CD4-positive, alpha-beta T cell treated with Interleukin-10 for 1 hour (primary cell): ENCODE measurements at regions not wholly inside any gene's neighbourhood (a gene's known extent, or its start where the extent isn't known, plus 50 kb on each side); places are given as distances from the start of the nearest gene placed in this dataset.
"Not testable (repeated sequence)": the region's sequence is repeated elsewhere in the genome, so short reads cannot be mapped to it uniquely, and the experiment has no call there.

Experiments used
- DNase-seq: peaks from one replicate; pipeline ENCODE4 v3.0.0-alpha.2; 2020

DNA sequence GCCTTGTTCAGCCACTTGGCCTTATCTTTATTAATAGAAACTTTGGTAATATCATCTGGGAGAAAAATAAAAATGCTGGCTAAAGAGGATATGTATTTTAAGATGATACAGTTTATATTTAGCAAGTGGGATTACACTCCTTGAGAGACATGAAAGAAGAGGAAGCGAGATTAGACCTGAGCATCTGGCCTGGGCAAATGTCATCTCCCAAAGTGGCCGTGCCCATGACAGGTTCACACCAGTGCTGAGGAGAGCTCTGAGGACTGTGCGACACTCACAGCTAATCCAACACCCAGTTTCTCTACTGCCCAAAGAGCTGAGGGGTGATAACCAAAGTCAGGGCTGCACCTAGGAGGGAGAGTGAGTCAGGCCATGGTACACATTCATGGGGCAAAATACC, 121.7 kb upstream of the DUSP10 start:
- DNase-seq, result no peak

- DNase-seq, result no peak
Measured at GRCh38 chr1:221862971-221863370, 121.1 kb upstream of the DUSP10 start.

GRCh38 chr1:221858818-221859611, 117.1 kb upstream of the DUSP10 start:
- no peak for DNase-seq

- not testable (repeated sequence) for DNase-seq
Measured at GRCh38 chr1:221857094-221857444, 115.2 kb upstream of the DUSP10 start.

DNA sequence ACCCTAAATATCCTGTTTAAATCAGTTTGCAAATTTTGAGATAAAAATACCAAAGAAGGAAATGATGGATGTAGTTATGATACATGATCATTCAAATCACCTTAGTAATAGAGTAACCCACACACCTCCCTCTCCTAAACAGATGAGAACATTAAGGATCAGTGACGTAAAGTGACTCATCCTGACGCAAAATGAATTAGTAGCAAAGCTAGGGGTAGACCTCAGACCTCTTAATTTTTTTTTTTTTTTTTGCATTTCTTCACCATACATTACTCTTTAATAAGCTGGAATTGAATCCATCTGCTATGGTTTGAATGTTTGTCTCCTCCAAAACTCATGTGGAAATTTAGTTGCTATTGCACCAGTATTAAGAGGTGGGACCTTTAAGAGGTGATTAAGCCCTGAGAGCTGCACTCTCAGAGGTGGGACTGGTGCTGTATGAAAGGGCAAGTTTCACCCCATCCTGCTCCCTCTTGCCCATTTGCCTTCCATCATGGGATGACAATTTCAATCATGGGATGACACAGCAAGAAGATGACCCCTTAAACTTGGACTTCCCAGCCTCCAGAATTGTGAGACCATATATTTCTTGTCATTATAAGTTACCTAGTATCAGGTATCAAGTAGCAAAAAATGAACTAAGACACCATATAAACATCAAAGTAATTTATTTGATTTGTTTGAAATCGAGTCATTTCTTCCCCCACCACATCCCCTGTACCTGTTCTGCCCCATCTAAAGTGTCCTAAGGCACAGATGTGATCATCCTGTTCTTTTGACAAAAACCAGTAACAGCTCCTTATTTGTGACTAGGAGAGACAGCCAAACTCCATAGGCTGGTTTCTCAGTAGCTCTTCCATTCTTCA, 114.6 kb upstream of the DUSP10 start:
- DNase-seq, result no peak

DNA sequence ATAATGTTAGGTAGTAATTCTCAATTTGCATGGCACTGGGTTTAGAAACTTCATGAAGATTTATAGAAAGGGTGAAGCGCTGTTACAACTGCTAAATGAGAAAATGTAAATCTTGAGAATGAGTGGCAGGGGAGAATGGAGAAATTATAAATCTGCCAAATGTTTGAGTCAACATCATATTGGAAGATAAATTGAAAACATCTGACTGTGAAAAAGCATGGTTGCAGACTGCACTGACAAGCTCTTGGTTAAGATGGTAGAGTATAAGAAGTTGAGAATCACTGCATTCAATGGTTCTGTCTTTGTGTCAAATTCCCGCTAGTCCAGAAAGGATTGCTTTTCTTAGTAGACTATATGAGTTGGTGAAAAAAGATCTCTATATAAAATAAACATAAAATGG, 113.3 kb upstream of the DUSP10 start:
- no peak for DNase-seq

DNA sequence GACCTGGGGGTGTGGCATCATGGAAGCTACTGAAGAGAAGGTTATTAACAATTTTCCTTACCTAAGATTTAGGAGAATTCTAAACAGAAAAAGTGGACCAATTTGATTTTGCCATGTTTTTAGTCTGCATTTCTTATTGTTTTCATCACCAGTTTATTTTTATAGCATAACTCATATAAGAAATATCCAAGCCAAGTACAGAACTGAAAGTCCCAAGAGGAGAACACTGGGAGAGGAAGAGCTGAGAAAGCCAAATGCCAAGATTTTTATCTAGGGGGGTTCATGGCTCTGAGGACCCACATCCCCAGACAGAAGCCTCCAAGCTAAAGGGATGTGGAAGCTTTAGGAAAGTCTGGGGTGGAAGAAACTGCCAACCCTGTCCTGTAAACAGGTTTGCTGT, 109.4 kb upstream of the DUSP10 start:
- DNase-seq, result no peak

DNA sequence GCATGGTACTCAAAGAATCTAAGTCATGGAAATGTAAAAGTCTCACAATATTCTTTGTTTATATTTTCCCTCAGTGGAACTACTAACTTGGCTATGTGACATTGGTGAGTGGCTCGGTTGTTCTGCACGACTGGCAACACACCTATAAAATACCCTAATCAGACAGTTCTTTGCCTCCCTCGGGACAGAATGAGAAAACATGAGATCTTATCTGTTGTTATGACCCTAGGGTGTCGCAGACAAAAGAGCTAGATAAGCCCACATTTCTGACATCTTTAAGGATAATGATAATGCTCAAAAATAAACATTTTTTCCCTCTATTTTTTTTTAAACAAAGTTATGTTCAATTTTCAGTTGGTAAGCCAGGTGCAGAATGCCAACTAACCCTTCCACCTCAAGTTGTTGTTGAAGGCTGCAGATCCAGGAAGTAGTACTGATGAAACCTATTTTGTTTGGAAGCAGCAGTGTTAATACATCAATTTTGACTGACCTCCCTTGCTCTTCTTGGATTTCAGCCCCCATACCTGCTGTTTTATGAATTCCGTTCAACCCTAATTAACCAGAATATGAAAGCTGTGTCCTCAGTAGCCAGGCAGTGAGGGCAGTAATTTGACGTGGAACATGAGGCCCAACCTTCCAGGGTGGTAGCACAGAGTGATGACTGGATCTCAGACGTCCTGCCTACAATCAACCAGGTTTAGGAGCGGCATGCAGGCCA, 108.7 kb upstream of the DUSP10 start:
- no peak for DNase-seq

DNA sequence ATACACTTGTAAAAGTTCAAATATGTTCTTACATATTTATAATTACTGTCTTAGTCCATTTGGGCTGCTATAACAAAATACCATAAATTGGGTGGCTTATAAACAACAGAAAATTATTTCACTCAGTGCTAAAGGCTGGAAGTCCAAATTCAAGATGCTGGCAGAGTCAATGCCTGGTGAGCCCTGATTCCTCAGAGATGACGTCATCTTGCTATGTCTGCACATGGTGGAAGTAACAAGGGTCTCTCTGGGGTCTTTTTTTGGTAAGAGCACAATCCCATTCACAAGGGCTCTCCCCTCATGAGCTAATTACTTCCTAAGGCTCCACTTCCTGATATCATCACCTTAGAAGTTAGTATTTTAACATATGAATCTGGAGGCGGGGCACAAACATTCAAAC, 108.0 kb upstream of the DUSP10 start:
- DNase-seq, result no peak

GRCh38 chr1:221849110-221849509, 107.2 kb upstream of the DUSP10 start:
- no peak for DNase-seq

DNA sequence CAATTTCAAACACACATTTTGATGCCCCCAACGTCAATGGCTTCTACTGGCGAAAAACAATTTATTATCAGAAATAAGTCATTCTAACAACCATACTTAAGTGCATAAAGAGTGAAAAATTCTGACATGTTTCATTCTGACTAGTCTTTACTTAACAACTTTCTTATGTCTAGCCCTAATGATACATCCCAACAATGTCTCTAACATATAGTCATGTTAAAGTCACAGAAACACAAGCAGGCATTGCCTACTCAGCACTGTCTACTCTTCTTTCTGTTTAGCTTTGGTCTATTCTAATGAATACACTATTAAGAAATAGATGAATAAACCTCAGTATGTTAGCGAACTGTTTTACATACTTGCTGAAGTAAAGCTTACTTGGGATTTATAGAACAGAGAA, 105.8 kb upstream of the DUSP10 start:
- DNase-seq, result no peak

GRCh38 chr1:221845650-221846371, 103.9 kb upstream of the DUSP10 start:
- no peak for DNase-seq

DNA sequence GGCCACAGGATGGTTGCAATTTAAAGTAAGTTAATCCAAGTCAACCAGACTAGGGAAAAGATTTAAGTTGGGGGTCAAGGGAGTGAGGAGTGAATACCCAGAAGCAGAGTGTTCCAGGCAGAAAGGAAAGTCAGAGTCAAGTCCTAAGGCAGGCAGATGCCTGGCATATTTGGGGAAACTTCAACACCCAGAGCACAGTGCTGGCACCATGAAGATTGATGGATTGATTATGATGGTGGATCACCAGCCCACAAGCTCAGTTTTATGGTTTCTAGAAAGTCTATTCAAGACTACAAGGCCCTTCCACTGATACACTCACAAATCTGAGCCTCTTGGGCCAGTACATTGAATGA, 100.1 kb upstream of the DUSP10 start:
- DNase-seq, result no peak

- DNase-seq, result no peak
Measured at GRCh38 chr1:221841251-221841982, 99.5 kb upstream of the DUSP10 start.

- no peak for DNase-seq
Measured at GRCh38 chr1:221840511-221841243, 98.8 kb upstream of the DUSP10 start.

DNA sequence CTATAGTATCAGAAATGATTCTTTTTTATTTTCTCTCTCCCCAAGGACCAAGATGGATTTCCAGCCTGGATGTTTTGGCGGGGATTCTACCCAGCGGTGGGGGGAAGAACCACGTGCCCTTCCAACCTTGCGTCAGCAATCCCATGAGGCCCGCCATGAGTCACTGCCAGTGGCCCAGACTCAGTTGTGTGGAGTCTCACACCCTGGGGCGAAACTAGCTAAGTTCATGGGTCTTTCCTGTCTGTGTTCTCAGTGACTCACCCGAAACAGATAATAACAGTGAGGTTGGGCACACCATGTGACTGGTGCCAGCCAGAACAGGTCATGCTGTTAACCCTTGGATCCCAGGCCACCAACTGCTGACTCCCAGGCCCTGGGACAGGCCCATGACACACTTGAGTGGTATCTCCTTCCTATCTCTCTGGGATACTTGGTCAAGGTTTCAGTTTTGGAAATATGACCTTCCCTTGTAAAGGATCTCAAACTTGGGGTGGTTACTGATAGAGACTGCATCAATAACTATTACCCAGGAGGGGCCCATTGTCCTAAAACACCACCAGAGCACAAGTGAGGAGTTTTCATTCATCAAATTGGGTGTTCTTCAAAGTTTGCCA, 98.0 kb upstream of the DUSP10 start:
- DNase-seq, result peak; percentile 76

DNA sequence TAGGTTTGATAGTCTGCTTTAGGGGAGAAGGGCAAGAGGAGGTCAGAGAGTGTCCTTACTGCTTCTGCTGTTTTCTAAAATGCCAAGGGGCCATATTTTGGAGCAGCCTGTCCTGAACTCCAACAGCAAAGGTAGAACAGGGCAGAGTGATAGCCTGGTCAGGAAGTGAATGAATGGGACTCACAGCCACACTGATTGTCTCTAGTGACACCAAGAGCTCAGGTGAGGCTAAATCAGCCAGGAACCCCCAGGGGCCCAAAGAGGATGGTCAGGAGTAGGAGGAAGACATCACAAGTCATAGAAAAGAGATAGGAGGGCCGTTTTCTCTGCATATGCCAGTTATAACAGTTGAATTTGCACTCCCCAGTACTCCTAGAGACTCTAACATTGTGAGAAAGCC, 97.4 kb upstream of the DUSP10 start:
- DNase-seq, result peak; percentile 6

- DNase-seq, result peak; percentile 37
Measured at GRCh38 chr1:221837896-221838295, 96.0 kb upstream of the DUSP10 start.

- no peak for DNase-seq
Measured at GRCh38 chr1:221834698-221835513, 93.0 kb upstream of the DUSP10 start.

DNA sequence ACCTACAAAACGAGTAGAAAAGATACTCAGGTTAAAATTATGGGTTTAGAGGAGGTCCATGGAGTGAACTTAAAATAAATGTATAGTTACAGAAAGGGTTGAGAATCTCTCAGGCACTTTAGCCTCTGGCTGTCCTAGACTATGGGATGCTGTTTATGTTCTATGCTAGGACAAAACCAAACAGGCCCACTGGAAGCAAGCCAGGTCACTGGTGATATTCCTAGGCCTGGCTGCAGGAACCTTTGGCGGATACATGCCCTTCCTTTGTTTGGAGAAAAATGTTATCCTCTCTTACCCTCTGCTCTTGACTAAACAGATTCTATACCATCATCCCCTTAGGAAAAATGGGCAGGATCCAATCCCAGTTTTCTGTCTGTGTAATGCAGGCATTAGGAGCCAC, 90.7 kb upstream of the DUSP10 start:
- no peak for DNase-seq
